Ascending aorta (tissue), 2 donors: ENCODE measurements at regions not wholly inside any gene's neighbourhood (a gene's known extent, or its start where the extent isn't known, plus 50 kb on each side); places are given as distances from the start of the nearest gene placed in this dataset.
A peak's percentile ranks its signal among the peaks of the same experiment; 100 is the strongest.

Experiments used
- DNase-seq, 2 donors: peaks; one replicate each; pipeline ENCODE4 v3.0.0-alpha.2; 2019; ENCODE audit warnings: low spot score in 2 of 2
- H3K27ac ChIP-seq, 2 donors: fragments of 200-600 bp; sonication (generic); one replicate each; pipeline ENCODE4 v1.5.1; 2016 to 2017; ENCODE audit warnings: mild to moderate bottlenecking in 1 of 2
- H3K27me3 ChIP-seq: fragments of 200-600 bp; sonication (generic); one replicate; pipeline ENCODE4 v1.5.1; 2017
- H3K36me3 ChIP-seq, 2 donors: fragments of 200-600 bp; sonication (generic); one replicate each; pipeline ENCODE4 v1.5.1; 2016
- H3K4me1 ChIP-seq, 2 donors: fragments of 200-600 bp; sonication (generic); one replicate each; pipeline ENCODE4 v1.5.1; 2016 to 2017; ENCODE audit warnings: mild to moderate bottlenecking in 1 of 2
- H3K4me3 ChIP-seq, 2 donors: fragments of 200-600 bp; sonication (generic); one replicate each; pipeline ENCODE4 v1.5.1; 2016 to 2017; ENCODE audit warnings: mild to moderate bottlenecking in 1 of 2
- H3K9me3 ChIP-seq, 2 donors: fragments of 200-600 bp; sonication (generic); one replicate each; pipeline ENCODE4 v1.5.1; 2016
- intact Hi-C: fragments of 100-400 bp; cut with DNase I; formaldehyde crosslinking; loops from one replicate; pipeline ENCODE4 v1.15.1; 2023
- TF ChIP-seq, protein P1 (sequence below), 3 experiments: fragments of 200-600 bp in 2 of 3; fragments of 450-650 bp in 1 of 3; sonication (generic) in 2 of 3; IDR thresholded peaks; one replicate each; pipeline ENCODE4 v1.5.1; 2016 to 2019; ENCODE audit warnings: antibody characterized with exemption in 3 of 3, mild to moderate bottlenecking in 1 of 3, moderate library complexity in 1 of 3

DNA sequence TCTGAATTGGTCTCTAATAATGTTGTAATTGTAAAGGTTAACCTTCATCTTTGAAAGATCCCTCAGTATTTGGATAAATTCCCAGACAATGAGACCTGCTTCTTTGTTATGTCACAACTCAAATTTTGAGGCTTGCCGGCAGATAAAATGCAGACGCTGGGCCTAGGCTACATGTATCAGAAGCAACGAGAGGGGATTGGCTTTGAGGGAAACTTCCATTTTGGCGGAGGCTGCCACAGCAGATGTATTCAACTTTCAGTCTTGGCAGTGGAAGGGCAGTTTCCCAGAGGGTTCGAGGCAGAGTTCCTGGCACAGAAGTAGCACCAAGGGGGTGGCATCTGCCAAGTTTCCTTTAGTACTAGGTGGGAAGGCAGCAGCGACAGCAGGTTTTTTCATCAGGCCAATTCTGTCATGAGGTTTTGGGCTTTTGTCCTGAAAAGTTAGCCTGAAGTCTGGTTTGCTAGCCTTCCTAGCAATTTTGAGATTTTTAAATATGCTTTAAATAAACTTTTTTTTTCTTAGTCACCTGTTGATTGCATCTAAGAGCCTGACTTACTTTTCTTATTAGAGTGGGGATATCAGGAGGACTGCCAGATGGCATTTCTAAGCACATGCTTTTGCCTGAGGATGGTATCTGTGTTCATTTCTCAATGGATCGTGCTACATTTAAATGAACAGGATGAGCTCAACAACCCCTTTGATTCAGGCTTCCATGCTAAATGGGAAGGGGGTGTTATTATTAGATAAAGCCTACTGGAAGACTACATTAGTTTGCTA is 89.5 kb upstream of the FAM3C start:
- Histone ChIP-seq H3K4me3 (peak overlapping the region in 1 of 2 donors; percentile 28), H3K36me3 (no peaks in the 10 kb centered on the region), H3K27me3 (no peaks in the 10 kb centered on the region), H3K4me1 (no peaks in the 10 kb centered on the region), H3K27ac (no peak overlapping the region), H3K9me3 (no peaks in the 10 kb centered on the region)
- TF ChIP-seq, protein P1, sequence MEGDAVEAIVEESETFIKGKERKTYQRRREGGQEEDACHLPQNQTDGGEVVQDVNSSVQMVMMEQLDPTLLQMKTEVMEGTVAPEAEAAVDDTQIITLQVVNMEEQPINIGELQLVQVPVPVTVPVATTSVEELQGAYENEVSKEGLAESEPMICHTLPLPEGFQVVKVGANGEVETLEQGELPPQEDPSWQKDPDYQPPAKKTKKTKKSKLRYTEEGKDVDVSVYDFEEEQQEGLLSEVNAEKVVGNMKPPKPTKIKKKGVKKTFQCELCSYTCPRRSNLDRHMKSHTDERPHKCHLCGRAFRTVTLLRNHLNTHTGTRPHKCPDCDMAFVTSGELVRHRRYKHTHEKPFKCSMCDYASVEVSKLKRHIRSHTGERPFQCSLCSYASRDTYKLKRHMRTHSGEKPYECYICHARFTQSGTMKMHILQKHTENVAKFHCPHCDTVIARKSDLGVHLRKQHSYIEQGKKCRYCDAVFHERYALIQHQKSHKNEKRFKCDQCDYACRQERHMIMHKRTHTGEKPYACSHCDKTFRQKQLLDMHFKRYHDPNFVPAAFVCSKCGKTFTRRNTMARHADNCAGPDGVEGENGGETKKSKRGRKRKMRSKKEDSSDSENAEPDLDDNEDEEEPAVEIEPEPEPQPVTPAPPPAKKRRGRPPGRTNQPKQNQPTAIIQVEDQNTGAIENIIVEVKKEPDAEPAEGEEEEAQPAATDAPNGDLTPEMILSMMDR (IDR thresholded peaks at IDR 0.05) = no peak
- intact Hi-C loops = no loop called here
- DNase-seq = no peak

DNA sequence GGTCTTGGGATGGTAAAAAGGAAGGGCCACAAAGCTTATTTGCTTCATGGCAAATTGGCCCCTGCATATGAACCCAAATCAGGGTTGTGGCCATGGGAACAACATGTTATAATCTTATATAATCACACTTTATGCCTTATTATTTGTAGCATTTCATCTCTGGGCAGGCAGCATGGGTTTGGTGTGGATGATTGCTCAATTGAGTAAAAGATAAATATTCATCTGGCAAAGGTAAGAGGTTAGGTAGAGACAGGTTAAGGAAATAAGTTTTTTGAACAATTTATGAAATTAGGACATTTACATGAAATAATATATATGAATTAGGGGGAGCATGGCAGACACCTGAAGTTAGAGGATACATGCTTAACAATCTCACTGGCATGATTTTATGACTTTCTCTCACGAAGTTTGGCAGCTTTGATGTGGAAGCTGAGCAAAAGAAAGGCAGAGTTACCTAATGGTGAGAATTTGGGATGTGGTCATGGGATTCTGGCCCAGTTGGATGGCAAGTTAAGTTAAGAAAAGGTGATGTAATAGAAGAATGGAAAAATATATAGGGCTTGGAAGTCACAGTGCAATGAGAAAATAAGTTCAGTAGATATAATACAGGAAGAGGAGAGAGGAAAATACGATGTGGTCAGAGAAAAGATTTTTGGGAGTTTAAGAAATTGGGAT is 88.1 kb upstream of the FAM3C start:
- Histone ChIP-seq H3K27me3 (no peaks in the 10 kb centered on the region), H3K9me3 (no peaks in the 10 kb centered on the region), H3K27ac (no peak overlapping the region), H3K4me1 (no peaks in the 10 kb centered on the region), H3K36me3 (no peaks in the 10 kb centered on the region), H3K4me3 (no peak overlapping the region)
- intact Hi-C loops = no loop called here
- TF ChIP-seq, protein P1 (IDR thresholded peaks at IDR 0.05) = no peak
- no peak for DNase-seq

DNA sequence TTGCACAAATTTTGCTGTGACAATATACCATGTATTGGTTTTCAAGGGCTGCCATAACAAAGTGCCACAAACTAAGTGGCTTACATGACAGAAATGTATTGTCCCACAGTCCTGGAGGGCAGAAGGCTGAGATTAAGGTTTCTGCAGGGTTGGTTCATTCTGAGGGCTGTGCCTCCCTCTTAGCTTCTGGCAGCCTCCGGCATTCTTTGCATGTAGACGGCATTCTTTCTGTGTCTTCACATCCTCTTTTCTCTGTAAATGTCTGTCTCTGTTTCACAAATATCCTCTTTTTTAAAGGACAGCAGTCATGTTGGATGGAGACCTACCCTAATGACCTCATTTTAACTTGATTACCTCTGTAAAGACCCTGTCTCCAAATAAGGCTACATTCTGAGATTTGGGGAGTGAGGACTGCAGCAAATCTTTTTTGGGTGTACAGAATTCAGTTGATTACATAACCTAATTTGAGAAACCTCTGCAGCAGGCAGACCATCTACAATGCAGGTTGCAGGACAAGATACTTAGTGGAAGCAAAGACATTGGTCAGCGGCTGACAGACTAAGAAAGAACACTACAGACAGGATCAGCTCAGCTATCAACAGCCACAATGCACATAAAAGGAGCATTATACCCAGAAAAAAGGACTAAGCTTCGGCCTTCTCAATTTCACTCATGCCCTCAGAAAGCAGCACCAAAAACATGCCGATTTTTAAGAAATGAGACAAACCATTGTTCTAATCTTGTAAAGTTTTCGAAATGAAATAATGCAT is 84.6 kb upstream of the FAM3C start:
- H3K4me1 ChIP-seq = no peaks in the 10 kb centered on the region
- TF ChIP-seq, protein P1 (IDR thresholded peaks at IDR 0.05) = no peak
- DNase-seq = no peak
- intact Hi-C loops = no loop called here
- H3K9me3 ChIP-seq = no peaks in the 10 kb centered on the region
- no peaks in the 10 kb centered on the region for H3K36me3 ChIP-seq
- no peaks in the 10 kb centered on the region for H3K27me3 ChIP-seq
- H3K27ac ChIP-seq = no peak overlapping the region
- no peak overlapping the region for H3K4me3 ChIP-seq

DNA sequence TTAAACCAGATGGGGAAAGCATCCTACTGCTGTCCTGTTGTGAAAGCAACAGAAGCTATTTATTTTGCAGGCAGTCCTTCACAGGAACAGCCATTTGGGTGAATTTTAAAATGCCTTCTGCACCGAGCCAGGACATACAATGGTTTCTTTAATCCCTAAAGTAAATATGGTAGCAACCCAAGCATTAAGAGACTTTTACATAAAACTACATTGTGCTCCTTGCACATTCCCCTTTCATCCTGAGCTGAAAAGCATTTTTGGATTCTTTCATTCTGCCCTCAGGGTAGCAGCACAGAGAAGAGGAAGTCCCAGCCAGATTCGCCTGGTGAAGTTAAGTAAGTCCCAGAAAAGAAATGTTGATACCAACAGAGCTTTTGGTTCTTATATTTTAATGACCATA is 84.0 kb upstream of the FAM3C start:
- TF ChIP-seq, protein P1 (IDR thresholded peaks at IDR 0.05) = no peak
- intact Hi-C loops = no loop called here
- Histone ChIP-seq H3K4me3 (no peak overlapping the region), H3K27me3 (no peaks in the 10 kb centered on the region), H3K36me3 (no peaks in the 10 kb centered on the region), H3K4me1 (no peaks in the 10 kb centered on the region), H3K9me3 (no peaks in the 10 kb centered on the region), H3K27ac (no peak overlapping the region)
- no peak for DNase-seq

DNA sequence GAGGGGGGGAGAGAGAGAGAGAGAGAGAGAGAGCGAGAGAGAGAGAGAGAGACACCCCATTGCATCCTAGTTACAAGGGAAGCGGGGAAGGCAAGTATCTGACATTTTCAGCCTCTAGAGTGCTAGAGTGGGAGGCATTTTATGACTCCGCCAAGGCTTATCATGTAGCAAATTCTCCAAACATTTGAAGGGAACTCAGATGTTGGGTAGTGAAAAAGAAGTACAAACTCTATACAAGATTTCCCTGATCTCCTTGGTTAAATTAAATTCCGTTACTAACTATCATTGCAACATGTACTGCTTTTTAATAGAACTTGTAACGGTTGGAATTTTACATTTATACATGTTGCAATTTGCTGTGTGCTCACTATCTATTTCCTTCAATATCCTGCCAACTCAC is 83.4 kb upstream of the FAM3C start:
- H3K27me3 ChIP-seq = no peaks in the 10 kb centered on the region
- H3K27ac ChIP-seq = no peak overlapping the region
- intact Hi-C loops = no loop called here
- TF ChIP-seq, protein P1 (IDR thresholded peaks at IDR 0.05) = no peak
- H3K36me3 ChIP-seq = no peaks in the 10 kb centered on the region
- no peaks in the 10 kb centered on the region for H3K9me3 ChIP-seq
- no peak for DNase-seq
- no peak overlapping the region for H3K4me3 ChIP-seq
- no peaks in the 10 kb centered on the region for H3K4me1 ChIP-seq
